CD4-positive, alpha-beta T cell treated with Interleukin-15 for 1 hour (primary cell): ENCODE measurements at regions not wholly inside any gene's neighbourhood (a gene's known extent, or its start where the extent isn't known, plus 50 kb on each side); places are given as distances from the start of the nearest gene placed in this dataset.

ENCODE experiments used
- DNase-seq: peaks from one replicate; pipeline ENCODE4 v3.0.0-alpha.2; 2020

DNA sequence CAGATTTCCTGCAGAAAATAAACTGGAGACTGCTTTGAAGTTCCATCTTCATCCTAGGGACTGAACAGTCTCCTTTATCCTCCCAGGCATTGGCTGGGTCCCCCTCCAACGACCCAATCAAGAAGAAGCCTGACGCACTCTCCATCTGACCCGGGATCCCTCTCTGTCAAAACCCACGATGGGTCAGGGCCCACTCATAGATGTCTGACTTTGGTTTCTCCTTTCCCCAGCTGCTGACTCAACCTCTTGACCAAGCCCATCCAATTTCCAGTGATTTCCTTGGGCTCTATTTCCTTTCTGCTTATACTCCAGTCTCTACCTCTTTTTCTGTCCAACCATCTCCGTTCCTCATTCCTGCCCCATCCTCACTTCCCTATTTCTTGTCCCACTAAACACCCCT, 189.7 kb downstream of the MIAT start:
- DNase-seq, result no peak

DNA sequence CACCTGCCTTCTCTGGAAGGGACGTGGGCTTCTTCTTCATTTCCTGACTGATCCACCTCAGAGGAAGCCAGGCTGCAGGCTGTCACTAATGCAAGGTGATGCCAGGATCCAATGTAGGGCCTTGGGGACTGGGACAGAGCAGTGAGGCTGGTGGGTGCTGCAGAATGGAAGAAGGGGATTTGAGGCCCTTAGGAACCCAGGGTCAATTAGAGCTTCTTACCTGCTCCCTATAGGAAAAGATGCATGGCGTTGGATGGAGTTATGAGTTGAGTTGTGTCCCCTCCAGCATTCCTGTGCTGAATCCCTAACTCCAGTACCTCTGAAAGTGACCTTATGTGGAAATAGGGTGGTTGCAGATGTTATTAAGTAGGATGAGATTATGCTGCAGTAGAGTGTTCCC, 190.4 kb downstream of the MIAT start:
- no peak for DNase-seq

DNA sequence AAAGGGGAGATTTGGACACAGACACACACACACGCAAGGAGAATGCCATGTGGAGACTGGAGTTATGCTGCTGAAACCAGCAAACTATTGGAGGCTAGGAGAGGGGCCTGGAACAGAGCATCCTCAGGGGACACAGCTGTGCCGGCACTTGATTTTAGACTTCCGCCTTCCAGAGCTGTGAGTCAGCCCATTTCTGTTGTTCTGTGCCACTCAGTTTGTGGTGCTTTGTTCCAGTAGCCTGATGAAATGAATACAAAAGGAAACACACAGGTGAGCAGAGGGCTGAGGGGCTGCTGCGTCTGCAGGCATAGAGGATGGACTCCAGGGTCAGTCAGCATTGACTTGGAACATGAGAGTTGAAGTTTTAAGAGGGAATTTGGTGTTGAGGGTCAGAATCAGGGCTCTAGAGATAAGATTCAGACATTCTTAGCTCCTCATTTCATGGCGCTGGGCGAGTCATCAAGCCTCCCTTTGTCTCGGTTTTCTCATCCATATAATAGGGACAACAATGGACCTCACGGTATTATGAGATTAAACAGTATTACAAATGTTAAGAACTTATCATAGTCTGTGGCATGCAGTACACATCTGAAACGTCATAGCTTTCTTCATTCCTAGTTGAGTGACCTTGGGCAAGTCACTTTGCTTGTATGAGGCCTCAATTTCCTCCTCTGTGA, 191.0 kb downstream of the MIAT start:
- DNase-seq, result no peak

DNA sequence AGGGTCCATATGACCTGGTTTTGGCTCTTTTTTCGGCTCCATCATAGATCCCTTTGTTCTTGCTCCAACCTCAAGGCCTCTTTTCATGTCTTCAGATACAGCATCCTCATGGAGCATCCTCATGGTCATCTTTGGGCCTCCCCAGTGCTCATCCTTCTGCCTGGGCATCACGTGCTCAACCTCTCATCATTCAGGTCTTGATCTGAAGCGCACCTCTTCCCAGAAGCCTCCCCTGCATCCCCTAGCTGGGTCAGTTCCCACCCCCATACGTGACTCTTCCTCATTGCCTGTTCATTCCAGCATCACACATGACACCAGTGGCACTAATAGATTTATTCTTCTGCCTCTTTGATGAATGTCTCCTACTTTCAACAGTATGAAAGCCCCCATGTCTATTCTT, 192.2 kb downstream of the MIAT start:
- DNase-seq, result no peak

DNA sequence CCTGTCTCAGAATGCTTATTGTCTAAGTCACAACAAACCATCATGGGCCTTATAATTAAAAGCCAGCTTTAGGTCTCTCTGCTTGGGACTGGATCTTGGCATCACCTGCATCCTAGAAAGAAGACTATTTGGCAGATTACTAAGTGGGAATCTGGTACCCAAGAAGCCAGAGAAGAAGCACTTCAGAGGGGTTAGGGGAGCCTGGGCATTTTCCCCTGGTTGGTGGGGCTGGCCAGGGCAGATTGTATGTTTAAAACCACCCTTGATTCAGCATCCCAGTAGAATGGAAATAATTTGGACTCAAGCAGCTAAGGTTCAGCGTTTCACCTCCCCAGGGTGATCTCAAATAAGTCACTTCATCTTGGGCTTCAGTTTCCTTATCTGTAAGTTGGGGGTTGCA, 193.7 kb downstream of the MIAT start:
- DNase-seq, result no peak

DNA sequence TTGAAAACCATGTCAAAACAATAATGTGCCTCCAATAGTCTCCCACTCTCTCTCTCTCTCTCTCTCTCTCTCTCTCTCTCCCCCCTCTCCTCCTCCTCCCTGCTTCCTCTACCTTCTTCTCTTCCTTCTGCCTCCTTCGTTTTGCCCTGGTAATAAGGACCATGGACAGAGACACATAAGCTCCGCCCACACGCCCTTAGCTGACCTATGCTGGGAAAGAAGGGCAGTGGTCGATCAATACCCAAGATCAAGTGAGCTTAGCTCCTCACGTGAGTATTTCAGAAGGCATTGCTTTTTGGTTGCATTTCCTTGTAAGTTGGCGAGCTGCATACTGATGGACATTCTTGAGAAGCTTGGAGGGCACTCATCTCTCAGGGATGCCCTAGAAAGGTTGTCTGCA, 194.8 kb downstream of the MIAT start:
- DNase-seq, result no peak

DNA sequence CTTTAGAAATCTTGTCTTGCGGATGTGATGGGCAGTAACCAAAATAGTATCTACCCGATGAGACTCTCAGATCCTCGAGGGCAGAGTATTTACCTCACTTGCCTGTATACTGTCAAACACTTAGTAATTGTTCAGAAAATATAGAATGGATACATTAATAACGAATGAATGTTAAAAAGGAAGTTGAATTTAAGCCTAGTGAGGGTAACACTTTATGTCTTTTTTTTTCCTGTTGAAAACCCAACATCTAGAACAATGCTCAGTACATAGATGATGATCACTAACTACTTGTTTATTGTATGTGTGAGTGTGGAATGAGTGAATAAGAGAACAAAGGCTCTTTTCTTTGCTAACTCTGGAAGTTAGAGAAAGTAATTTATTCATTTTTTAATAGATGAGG, 195.7 kb downstream of the MIAT start:
- DNase-seq, result no peak

DNA sequence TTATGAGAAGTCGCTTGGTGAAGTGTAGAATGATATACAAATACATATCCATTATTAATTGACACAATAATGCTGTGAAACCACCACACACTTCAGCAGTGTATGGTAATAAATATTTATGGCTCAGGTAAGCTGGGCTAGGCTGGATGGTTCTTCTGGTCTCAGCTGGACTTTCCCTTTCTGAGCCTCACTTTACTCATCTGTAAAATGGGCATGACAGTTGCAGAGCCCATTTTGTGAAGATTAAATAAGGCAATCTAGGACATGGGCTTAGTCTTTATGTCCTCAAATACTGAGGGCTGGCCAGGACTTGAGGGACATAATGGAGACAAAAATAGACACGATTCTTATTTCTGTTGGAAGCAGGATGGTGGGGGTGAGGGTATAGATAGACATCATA, 196.1 kb downstream of the MIAT start:
- DNase-seq, result no peak

DNA sequence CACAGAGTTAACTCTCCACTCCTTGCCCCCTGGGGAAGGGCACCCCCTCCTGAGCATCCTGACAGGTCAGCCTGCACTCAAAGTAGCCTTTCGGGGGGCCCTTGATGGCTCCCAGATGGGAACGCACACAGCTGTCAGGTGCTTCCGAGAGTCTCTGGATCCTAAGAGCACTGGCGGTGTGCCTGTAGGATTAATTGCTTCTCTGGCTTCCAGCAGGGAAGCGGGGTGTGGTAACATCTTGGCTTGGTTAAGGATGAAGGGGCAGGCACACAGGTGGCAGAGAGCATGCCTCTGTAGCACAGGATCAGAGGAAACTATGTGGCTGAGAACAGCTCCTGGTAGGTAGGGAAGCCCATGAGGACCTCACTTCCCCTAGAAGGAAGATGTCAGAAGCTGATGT, 199.8 kb downstream of the MIAT start:
- no peak for DNase-seq

DNA sequence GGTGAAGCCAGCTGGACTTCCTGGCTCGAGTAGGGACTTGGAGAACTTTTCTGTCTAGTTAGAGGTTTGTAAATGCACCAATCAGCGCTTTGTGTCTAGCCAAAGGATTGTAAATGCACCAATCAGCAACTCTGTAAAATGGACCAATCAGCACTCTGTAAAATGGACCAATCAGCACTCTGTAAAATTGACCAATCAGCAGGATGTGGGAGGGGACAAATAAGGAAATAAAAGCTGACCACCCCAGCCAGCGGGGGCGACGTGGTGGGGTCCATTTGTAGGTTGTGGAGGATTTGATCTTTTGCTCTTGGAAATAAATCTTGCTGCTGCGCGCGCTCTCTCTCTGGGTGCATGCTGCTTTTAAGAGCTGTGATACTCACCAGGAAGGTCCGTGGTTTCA, 202.9 kb downstream of the MIAT start:
- no peak for DNase-seq

DNA sequence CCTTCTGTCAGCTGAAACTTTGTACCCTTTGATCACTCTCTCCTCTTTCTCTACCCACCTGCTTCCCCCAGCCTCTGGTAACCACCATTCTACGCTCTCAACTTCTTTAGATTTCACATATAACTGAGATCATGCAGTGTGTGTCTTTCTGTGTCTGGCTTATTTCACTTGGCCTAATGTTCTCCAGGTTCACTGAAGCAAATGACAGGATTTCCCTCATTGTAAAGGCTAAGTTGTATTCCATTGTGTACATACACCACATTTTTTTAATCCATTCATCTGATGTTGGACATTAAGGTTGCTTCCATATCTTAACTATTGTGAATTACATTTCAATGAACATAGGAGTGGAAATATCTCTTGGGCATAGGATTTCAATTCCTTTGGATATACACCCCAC, 207.6 kb downstream of the MIAT start:
- no peak for DNase-seq

DNA sequence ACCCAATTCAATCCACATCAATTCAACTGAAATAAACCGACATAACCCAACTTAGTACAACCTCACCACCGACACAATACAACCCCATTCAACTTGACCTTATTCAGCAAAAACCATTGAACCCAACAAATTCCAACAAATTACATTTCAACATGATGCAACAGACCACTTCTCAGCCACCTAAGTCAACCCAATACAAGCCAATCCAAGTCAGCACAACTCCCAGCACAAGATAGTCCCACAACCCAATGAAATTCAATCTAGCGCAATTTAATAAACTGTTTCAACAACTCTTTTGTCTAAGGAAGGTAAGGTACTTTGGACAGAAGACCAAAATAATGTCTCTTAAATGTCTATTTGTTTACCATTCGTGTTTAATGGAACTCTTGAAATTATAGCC, 226.0 kb downstream of the MIAT start:
- no peak for DNase-seq

DNA sequence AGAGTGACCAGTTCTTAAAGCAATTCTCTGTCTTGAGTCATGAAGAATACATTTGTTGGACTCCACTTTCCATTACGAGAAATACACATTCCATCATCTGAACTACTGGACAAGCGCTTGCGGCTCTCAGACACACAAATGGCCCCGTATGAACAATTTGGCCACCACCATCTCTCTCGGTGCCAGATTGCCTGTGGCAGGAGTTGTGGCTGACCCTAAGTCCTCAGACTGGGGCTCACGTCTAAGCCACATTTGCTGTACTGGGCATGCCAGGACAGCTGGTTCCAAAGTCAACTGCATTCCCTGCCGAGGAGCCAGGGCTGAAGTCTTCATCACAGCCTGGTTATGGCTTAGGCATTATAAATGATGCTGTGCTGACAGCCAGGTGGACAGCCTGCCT, 227.5 kb downstream of the MIAT start:
- DNase-seq, result no peak

DNA sequence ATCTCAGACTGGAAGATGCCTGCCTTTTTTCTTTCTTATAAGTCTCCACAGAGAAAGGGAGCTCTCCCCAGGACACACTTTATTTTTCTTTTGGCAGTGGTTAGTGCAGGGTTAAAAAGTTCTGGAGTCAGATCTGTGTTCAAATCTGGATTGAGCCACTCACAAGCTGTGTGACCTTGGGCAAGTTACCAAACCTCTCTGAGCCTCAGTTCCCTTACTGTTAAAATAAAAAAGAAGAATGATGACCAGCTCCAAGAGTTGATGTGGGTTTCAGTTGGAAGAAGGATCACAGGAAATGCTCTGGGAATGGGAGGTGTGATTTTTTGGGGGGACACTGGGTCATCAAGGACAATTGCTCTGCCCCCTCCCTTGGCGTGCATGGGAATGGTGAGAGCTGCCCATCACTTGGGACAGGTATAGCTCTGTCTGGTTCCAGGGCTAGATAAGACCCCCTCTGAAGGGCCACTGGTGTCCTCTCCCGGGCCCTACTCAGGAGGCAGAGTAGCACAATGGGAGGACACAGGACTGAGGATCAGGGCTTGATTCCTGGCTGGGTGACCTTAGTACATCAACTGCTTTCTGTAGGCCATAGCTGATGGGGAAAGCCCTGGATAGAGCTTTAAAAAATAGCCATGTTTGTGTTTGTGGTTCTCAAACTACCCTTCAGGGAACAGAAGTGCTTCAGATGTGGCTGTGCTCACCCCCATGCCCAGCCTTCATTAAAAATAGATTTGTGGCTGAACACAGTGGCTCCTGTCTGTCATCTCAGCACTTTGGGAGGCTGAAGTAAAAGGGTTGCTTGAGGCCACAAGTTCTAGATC, 228.3 kb downstream of the MIAT start:
- no peak for DNase-seq

DNA sequence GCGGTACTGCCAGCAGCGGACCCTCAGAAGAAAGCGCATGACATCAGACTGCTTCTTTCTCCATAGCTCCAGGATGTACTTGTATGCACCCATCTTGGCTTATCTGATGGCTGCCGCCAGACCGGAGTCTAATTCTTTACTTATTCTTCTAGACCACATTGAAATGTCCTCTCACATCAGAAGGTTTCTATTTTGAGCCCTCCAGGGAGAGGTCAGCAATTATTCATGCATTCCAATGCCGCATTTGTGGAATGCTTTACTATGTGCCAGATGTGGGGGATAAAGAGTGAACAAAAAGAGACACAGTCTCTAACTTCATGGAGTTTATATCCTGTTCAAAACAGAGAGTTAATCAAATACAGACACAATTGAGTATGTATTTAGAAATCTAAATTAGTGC, 230.1 kb downstream of the MIAT start:
- no peak for DNase-seq

DNA sequence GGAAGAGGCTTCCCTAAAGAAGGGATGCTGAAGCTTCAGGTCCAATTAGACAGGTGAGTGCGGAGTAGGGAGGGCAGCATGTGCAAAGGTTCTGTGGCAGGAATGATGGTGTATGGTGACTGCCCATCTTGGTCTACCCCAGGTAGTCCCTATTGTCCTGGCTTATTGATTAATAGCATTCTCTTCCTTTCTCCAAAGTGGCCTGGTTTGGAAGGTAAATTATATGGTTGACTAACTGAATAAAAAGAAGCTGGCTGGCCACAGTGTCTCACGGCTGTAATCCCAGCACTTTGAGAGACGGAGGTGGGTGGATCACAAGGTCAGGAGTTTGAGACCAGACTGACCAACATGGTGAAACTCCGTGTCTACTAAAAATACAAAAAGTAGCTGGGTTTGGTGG, 230.5 kb downstream of the MIAT start:
- DNase-seq, result no peak

DNA sequence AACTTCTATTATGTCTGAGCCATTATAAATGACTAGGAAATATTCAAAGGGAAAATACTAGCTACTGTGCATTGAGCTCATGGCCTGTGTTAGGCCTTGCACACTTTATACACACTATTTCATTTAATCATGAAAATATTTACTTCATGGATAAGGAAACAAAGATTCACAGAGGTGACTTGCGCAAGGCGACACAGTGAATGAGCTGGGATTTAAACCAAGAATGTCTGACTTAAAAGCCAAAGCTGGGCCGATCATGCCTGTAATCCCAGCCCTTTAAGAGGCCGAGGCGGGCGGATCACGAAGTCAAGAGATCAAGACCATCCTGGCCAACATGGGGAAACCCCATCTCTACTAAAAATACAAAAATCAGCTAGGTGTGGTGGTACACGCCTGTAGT, 231.5 kb downstream of the MIAT start:
- DNase-seq, result no peak

DNA sequence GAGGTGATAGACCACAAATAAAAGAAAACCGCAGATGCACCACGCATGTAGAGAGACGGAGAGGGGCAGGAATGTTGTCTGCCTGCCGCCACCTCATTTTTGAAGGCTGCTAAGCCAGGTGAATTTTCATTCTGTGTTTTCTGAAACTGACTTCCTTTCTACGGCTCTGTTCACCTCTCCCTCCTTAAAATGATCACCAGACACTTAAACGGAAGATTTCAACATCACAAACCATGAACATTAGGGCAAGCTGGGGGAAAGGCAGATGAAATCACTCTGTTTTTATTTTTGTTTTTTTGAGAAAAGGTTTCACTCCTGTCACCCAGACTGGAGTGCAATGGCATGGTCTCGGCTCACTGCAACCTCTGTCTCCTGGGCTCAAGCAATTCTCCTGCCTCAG, 232.4 kb downstream of the MIAT start:
- DNase-seq, result no peak

DNA sequence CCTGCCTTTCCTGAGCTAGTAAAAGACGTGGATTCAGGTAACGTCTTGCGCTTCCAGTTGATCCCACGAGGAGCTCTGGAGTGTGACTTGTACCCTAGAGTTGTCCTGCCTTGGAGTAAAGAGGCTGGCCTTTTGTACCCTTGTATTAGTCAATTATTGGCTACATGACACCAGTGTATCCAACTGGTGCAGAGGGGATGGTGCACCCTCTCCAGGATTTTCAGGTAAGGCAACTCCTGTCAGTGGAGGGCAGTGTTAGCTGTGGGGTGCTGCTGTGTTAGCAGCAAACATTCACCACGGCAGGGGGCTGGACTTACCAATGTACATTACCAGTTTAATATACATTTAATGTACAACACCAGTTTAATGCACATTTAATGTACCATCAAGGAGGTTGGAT, 233.5 kb downstream of the MIAT start:
- DNase-seq, result no peak

DNA sequence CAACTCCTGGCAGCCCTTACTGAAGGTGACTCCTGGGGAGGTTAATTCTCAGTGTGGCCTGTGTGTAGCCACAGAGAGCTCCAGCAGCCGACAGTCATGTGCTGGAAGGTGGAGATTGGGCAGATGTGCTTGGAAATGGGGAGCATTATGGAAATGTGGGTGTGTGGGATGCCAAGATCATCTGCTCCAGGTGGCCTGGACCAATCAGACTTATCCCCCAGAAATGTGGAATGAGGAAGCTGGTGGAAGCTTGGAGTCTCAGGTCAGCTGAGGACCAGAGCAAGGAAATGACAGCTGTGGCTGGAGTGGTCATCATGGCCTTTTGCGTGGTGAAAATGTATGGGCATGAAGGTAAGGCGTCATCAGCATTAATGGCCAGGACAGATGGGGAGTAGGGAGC, 234.0 kb downstream of the MIAT start:
- no peak for DNase-seq

DNA sequence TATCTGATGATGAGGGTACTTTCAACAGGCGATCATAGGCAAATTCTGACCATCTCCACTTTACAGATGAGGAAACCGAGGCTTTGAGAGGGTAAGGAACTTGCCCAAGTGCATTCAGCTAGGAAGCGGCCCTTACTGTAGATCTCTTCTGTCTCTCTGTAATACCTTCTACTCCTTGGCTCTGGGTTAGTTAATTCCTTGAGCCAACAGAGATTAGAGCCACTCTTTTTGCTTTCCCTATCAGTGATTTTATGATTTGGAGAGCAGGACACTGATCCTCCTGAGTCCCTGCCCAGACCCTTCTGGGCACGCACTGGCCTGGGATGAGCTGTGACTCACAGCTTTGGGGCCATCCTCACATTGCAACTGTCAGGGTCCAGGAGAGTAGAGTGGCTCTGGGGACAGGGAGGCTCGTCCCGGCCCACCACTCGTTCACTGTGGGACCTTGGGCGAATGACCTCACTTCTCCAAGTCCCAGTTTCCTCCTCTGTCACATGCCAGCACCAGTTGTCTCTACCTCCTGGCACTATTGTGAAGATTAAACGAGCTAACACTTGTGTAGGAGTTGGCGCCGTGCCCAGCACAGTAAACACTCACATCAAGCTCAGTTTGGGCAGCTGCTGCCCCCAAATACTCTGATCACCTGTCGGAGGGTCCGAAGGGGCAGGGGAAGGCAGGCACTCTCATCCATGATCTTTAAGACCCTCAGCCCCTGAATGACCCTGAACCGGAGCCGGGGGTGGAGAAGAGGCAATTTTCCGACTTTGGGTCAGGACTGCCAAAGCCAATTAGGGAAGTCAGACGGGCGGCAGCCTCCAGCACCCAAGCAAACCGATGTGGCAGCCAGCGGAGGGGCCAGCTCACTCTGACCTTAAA, 235.0 kb downstream of the MIAT start:
- no peak for DNase-seq

DNA sequence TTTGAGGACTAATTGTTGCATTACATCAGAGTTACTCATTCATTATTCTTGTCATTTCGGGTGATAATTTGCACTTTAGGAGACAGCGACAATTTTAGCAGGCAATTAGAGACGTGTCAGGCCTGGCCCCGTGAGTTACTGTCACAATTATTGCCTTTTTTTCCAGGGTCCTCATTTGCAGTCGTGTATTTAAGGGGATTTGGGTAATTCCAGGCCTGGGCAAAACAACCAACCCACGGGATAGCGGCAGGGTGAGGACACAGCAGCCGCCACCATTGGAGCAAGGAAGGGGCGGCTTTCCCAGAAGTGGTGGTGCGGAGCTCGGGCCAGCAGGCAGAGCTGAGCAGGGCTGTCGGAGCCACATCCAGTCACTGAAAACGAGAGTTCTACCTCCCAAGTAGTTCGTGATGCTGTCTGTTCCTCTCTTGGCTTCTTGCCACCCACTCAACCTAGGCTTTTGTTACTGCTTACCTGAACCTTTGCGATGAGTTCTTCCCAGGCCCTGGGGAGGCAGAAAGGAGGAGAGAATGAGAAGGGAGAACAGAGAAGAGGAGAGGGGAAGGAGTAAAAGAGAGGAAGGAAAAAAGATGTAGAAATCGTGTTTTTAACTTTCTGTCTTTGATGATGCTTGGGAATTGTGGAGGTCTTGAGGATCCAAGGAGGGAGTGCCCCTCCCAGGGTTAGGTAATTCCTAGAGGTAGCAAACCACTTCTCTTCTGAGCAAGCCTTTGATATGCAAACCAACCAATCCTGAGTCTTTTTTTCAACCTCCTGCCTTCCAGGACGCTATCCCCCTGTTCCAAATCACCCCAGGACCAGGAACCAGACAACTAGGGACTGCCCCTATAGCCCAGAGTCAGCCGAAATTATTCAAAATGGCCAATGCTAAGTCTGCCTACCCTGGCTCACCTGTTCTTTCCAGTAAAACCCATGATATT, 236.1 kb downstream of the MIAT start:
- no peak for DNase-seq

DNA sequence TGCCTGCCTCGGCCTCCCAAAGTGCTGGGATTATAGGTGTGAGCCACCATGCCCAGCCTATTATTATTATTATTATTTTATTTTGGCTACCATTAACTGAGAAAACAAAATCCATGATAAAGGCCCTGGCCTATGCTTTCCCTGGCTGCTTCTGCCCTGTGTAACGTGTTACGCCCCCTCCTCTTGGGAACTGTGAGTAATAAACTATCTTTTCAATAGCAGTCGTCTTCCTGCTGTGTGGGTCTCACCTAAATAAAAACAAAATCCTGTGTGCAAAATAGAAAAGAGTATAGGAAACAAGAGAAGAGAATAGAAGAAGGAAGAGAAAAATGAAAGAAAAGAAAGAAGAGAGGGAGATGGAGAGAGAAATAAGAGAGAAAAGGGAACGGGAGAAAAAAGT, 237.0 kb downstream of the MIAT start:
- DNase-seq, result no peak
